ENCODE measurements at regions not wholly inside any gene's neighbourhood (a gene's known extent, or its start where the extent isn't known, plus 50 kb on each side); places are given as distances from the start of the nearest gene placed in this dataset.

DNA sequence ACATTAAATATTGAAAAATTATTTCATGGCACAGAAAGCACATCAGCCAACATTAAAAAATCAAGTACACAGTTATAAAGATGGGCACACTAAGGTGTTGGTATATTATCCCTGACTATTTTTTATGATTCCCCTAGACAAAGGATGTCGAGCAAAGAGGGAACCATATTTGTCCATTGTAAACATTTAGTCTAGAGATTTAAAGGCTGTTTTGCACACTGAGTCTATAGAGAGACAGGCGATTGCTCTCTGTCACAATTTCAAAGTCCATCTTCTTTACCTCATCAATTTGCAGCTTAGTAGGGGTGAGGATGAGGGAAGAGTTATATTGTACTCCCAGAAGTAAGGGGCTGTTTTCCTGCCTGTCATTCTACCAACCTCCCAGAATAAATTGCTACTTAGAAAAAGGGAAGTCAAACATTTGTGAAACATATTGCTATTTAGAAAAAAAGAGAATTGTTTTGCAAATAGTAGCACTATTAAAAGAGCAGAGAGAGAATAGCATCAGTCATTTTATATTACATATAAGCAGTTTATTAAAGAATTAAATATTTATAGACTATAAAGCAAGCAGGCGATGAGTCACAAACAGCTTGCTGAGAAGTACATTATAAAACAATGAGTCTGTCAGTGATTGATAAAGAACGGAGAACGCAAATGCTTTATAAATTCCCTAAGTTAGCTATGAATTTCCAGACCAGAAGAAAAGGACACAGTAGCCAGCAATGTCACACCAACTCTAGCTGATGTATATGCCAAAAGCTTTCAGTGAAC lies 270.6 kb upstream of the PMFBP1 start:
- TF ChIP-seq RAD21 (conservative IDR thresholded peaks at IDR 0.05) (no peak), SMC3 (conservative IDR thresholded peaks at IDR 0.05; ENCODE audit: poor library complexity) (no peak), MXI1 (conservative IDR thresholded peaks at IDR 0.05; ENCODE audit: poor library complexity, severe bottlenecking) (no peak), EP300 (conservative IDR thresholded peaks at IDR 0.05; ENCODE audit: poor library complexity, severe bottlenecking) (peak; percentile 24)

DNA sequence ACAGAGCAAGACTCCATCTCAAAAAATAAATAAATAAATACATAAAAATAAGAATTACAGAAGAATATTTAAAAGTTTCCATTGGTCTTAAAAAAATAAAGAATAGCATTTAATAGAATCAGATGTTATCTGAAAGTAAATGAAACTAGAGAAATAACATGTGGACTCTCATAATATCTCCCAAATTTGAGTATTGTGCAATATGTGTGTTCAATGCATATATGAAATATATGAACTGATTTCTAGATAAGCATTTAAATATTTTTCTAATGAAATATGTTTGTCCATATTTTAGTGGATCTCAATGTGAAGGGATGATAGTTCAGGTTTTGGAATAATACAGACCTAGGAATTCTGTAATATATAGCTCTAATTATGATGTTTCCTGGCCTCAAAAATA lies 265.9 kb upstream of the PMFBP1 start:
- Histone ChIP-seq H2AFZ (ENCODE audit: low read depth, low read length) (no peak overlapping the region), H3K4me3 (ENCODE audit: low read length) (no peak overlapping the region), H3F3A (ENCODE audit: insufficient read depth, low read length, poor library complexity, severe bottlenecking) (no peaks in the 10 kb centered on the region), H3K79me2 (replicated peaks; ENCODE audit: insufficient read depth, low read length) (no peaks in the 10 kb centered on the region), H3K36me3 (ENCODE audit: insufficient read depth, low read length) (no peaks in the 10 kb centered on the region), H4K20me1 (ENCODE audit: insufficient read depth) (no peaks in the 10 kb centered on the region), H3K4me2 (ENCODE audit: low read length) (no peak overlapping the region), H3K9ac (ENCODE audit: low read length) (no peak overlapping the region), H3K27me3 (ENCODE audit: insufficient read depth, low read depth, low read length) (no peaks in the 10 kb centered on the region), H3K9me2 (ENCODE audit: insufficient read depth, low read length) (no peaks in the 10 kb centered on the region), H3K27ac (ENCODE audit: low read length) (no peak overlapping the region), H3K9me3 (ENCODE audit: low read length) (peaks cover 7% of the 10 kb centered on the region)
- TF ChIP-seq EP300 (conservative IDR thresholded peaks at IDR 0.05; ENCODE audit: poor library complexity, severe bottlenecking) (no peak), SMC3 (conservative IDR thresholded peaks at IDR 0.05; ENCODE audit: poor library complexity) (no peak), MXI1 (conservative IDR thresholded peaks at IDR 0.05; ENCODE audit: poor library complexity, severe bottlenecking) (no peak), TAF1 (IDR thresholded peaks at IDR 0.05; ENCODE audit: low read depth) (no peak), RAD21 (conservative IDR thresholded peaks at IDR 0.05) (no peak), EZH2 (IDR thresholded peaks at IDR 0.05; ENCODE audit: borderline replicate concordance, insufficient read depth, low read length, poor library complexity, severe bottlenecking) (no peak), POLR2AphosphoS5 (IDR thresholded peaks at IDR 0.05) (no peak)
- TF ChIP-seq, protein P1, sequence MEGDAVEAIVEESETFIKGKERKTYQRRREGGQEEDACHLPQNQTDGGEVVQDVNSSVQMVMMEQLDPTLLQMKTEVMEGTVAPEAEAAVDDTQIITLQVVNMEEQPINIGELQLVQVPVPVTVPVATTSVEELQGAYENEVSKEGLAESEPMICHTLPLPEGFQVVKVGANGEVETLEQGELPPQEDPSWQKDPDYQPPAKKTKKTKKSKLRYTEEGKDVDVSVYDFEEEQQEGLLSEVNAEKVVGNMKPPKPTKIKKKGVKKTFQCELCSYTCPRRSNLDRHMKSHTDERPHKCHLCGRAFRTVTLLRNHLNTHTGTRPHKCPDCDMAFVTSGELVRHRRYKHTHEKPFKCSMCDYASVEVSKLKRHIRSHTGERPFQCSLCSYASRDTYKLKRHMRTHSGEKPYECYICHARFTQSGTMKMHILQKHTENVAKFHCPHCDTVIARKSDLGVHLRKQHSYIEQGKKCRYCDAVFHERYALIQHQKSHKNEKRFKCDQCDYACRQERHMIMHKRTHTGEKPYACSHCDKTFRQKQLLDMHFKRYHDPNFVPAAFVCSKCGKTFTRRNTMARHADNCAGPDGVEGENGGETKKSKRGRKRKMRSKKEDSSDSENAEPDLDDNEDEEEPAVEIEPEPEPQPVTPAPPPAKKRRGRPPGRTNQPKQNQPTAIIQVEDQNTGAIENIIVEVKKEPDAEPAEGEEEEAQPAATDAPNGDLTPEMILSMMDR (IDR thresholded peaks at IDR 0.05; ENCODE audit: poor library complexity, severe bottlenecking): no peak
- TF ChIP-seq, protein P2, sequence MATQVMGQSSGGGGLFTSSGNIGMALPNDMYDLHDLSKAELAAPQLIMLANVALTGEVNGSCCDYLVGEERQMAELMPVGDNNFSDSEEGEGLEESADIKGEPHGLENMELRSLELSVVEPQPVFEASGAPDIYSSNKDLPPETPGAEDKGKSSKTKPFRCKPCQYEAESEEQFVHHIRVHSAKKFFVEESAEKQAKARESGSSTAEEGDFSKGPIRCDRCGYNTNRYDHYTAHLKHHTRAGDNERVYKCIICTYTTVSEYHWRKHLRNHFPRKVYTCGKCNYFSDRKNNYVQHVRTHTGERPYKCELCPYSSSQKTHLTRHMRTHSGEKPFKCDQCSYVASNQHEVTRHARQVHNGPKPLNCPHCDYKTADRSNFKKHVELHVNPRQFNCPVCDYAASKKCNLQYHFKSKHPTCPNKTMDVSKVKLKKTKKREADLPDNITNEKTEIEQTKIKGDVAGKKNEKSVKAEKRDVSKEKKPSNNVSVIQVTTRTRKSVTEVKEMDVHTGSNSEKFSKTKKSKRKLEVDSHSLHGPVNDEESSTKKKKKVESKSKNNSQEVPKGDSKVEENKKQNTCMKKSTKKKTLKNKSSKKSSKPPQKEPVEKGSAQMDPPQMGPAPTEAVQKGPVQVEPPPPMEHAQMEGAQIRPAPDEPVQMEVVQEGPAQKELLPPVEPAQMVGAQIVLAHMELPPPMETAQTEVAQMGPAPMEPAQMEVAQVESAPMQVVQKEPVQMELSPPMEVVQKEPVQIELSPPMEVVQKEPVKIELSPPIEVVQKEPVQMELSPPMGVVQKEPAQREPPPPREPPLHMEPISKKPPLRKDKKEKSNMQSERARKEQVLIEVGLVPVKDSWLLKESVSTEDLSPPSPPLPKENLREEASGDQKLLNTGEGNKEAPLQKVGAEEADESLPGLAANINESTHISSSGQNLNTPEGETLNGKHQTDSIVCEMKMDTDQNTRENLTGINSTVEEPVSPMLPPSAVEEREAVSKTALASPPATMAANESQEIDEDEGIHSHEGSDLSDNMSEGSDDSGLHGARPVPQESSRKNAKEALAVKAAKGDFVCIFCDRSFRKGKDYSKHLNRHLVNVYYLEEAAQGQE (IDR thresholded peaks at IDR 0.05; ENCODE audit: borderline replicate concordance): no peak

More for the DNA sequence above, 270.6 kb upstream of the PMFBP1 start:
- H3K9me2 ChIP-seq (ENCODE audit: insufficient read depth, low read length): no peaks in the 10 kb centered on the region
- H3K9me3 ChIP-seq (ENCODE audit: low read length): no peaks in the 10 kb centered on the region
- H3K36me3 ChIP-seq (ENCODE audit: insufficient read depth, low read length): no peaks in the 10 kb centered on the region
- H4K20me1 ChIP-seq (ENCODE audit: insufficient read depth): no peaks in the 10 kb centered on the region
- H3K79me2 ChIP-seq (replicated peaks; ENCODE audit: insufficient read depth, low read length): no peaks in the 10 kb centered on the region
- no peak overlapping the region for H3K4me2 ChIP-seq (ENCODE audit: low read length)
- H3K27ac ChIP-seq (ENCODE audit: low read length): peak overlapping the region; percentile 61
- no peak overlapping the region for H2AFZ ChIP-seq (ENCODE audit: low read depth, low read length)
- peaks cover 4% of the 10 kb centered on the region for H3F3A ChIP-seq (ENCODE audit: insufficient read depth, low read length, poor library complexity, severe bottlenecking)
- no peak overlapping the region for H3K4me3 ChIP-seq (ENCODE audit: low read length)
- H3K9ac ChIP-seq (ENCODE audit: low read length): no peak overlapping the region
- H3K27me3 ChIP-seq (ENCODE audit: insufficient read depth, low read depth, low read length): no peaks in the 10 kb centered on the region
